Medulla oblongata (tissue), 1 donor: ENCODE measurements at regions not wholly inside any gene's neighbourhood (a gene's known extent, or its start where the extent isn't known, plus 50 kb on each side); places are given as distances from the start of the nearest gene placed in this dataset.
A peak's percentile ranks its signal among the peaks of the same experiment; 100 is the strongest.

ENCODE experiments used
- DNase-seq: peaks from one replicate; pipeline ENCODE4 v3.0.0-alpha.2; 2015; ENCODE audit errors: extremely low spot score

DNA sequence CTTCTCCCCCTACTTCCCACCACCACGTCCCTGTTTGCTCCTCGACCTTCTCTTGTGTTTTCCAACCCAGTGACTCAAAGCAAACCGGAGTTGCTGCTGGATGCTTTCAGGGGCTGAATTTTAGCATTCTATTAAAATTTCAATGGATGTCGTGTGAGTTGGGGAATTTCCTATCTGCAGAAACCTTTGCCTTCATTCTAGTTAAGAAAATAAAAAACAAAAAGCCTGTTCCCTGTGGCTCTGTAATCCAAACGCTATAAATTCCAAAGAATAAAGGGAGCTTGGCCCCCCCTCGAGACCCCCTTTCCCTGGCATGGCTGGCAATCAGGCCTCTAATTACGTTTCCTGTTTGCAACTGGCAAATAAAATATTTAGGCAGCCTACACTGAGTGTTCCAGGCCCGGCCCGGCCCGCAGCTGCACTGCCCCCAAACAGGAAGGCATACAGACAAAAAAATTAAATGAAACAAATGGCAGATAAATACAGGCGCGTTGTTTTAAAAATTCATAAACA lies 139.4 kb upstream of the PPP1R26 start:
- DNase-seq = no peak

GRCh38 chr9:135340726-135341475 lies 138.7 kb upstream of the PPP1R26 start:
- DNase-seq = no peak

- no peak for DNase-seq
These were observed 137.9 kb upstream of the PPP1R26 start for GRCh38 chr9:135341612-135342169.

GRCh38 chr9:135342206-135343130 lies 137.1 kb upstream of the PPP1R26 start:
- no peak for DNase-seq

DNA sequence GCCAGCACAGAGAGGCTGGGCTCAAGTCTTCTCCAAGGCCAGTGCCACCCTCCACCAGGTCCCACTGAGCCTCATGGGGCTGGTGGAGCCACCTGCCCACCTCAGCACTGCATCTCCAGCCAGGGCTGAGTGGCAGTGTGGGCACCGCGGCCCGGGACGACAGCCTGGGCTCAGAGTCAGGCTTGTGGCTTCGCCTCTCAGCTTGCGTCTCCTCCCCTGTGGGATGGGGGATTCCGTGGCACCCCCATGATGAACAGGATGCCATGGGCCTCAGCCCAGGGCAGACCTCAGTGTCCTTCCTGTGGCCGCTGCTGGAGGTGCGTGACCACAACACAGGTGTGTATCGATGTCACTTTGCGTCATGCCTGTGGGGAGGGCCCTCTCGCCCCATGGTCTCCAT lies 136.4 kb upstream of the PPP1R26 start:
- DNase-seq = no peak

- DNase-seq = peak; percentile 53
These were observed 135.6 kb upstream of the PPP1R26 start for GRCh38 chr9:135343837-135344522.

- no peak for DNase-seq
These were observed 135.1 kb upstream of the PPP1R26 start for GRCh38 chr9:135344523-135344901.

DNA sequence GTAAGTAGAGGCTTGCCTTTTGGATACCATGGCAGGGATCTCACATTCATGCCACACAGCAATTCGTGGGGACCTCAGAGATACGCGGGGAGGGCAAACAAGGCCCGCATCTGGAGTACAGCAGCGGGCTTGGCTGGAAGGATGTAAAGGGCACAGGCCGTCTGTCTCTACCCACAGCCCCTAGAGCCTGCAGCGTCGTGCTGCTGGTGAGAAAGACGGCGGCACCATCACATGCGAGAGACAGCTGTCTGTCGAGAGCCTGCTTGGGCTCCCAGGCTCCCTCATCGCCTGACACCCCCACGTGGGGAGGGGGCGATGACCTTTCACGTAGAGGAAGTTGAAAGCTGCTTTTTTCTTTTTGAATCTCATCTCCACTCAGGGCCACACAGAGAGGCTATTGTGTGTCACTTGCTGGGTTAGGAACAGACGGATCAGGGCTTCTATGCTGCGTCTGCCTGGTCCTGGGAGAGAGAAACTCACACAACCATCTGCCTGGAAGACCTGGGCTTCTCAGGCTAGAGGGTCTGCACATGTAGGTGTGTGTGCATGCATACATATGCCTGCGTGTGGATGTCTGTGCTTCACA lies 134.6 kb upstream of the PPP1R26 start:
- peak; percentile 42 for DNase-seq

DNA sequence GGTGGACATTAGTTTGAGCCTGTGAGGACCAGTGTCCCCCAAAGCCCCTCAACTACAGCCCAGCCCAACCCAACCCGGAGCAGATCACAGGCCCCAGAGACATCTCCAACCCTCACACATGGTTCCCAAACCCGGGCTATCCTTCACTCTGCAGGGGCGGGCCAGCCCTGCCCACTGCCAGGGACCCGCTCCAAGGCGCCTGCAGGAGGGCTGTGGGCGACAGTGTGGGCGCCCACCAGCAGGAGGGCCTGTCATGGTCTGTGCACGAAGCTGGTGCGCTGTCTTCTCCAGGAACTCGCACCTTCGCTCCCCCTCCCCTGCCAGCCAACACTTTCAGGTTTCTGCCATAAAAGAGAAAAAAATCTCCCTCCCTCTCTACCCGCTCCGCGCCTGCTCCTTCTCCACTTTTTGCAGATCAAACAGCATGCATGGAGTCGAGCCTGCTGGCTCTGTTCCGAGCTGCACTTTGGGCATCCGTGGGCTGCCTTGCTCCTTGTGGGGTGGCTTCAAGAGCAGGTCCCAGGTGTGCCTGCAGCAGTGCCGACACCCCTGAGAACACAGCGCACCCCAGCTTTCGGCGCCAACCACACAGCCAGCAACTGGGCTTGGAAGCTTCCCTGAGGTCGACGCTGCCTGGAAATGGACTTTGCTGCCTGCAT lies 133.7 kb upstream of the PPP1R26 start:
- no peak for DNase-seq

GRCh38 chr9:135346438-135347050 lies 133.0 kb upstream of the PPP1R26 start:
- DNase-seq = no peak

DNA sequence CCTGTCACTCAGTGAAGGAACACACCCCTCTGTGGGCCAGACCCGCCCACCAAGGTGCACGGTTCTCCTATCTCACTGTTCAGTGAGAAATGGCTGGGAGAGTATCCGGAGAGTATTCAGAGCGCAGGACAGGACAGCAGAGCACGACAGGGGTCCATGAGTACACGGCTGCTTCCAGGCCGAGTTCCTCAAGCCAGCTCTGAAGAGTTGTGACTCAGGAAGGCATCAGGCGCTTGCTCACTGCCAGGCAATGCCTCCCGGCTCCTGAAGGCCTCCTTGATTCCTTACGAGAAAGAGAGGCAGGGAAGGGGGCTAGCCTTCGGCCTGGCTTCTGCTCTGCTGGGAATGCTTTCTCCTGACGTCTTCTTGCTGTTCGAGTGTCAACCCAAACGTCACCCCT lies 132.1 kb upstream of the PPP1R26 start:
- no peak for DNase-seq

DNA sequence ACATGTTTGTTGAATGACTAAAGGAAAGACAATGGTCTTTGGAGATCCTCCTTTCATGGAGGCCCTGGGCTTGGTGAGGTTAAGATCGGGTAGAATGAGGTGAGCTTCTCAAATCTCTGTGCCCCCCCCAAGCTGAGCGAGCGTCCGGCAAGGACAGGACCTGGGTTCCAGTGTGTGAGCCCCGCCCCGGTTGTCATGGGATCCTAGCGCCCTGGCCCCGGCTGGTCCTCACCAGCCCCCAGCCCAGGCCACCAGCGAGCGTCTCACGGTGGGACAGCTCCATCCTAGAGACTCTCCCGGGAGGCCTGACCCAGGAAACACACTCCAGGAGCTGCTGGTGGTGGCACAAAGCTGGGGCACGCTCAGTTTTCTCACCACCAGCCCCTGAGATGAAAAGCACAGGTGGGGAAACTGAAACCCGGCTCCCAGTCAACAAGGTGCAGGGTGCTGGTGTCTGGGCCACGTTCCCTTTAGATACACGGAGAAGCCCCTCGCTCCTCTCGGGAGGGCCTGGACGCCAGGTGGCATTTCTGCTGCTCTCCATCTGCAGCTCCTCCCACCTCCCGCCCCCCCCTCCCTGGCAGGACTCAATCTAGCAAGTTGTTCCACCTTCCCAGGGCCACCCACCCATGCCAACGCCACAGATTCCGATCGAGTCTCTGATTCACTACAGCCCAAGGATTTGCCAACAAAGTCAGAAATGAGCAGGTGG lies 131.3 kb upstream of the PPP1R26 start:
- no peak for DNase-seq

DNA sequence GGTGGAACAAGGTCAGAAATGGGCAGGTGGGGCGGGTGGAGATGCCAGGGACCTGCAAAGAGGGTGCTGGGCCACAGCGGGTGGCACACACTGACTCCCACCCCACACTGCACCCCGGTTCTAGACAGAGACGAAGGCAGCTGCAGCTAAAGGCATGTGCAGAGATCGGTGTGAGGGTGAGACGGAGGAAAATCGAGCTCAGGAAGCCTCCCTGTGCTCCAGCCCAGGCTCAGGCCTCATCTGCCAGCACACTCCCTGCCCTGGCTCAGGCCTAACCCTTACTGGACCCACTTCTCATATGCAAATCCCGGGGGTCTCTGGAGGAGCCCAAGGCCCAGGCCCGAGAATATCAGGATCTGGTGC lies 130.8 kb upstream of the PPP1R26 start:
- DNase-seq = no peak

- DNase-seq = no peak
These were observed 130.2 kb upstream of the PPP1R26 start for GRCh38 chr9:135349212-135350002.

DNA sequence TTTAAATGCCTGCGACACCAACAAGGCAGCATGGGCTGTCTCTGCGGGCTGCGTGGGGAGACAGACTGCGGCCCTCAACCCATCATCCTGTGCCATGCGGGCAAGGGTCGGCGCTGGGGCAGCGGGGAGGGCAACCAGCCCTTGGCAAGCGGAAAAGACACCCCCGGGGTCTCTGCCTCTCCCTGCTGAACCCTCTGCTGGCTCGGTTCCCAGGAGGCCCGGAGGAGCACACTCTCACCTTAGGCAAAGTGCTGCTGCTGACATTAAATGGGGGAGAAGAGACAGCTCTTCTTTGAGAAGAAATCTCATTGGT lies 129.6 kb upstream of the PPP1R26 start:
- DNase-seq = no peak

GRCh38 chr9:135353935-135354334 lies 125.6 kb upstream of the PPP1R26 start:
- DNase-seq = no peak

DNA sequence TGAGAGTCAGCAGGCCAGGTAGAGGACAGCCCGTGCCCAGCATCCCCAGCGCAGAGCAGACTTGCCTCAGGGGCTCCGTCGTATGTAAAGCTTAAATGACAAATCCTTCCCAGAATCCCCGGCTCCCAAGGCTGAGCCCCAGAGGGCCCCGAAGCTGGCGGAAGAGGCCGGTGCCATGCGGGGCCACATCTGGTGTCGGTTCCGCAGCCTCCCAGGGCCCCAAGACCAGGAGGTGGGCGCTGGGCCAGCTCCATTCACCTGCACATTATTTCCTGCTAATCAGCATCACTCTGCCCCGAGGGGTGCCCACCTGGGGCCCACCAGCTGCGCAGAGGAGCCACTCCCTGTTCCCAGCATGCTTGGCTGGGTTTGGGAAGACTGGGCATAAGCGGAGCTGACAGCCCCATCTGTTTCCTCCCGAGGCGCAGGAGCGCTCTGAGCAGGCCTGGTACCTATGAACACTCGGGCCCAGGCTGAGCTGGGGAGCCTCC lies 124.0 kb upstream of the PPP1R26 start:
- no peak for DNase-seq

- DNase-seq = no peak
These were observed 123.6 kb upstream of the PPP1R26 start for GRCh38 chr9:135356021-135356420.

GRCh38 chr9:135356796-135357195 lies 122.8 kb upstream of the PPP1R26 start:
- DNase-seq = no peak
